ENCODE measurements at regions not wholly inside any gene's neighbourhood (a gene's known extent, or its start where the extent isn't known, plus 50 kb on each side); places are given as distances from the start of the nearest gene placed in this dataset.
"Not testable (repeated sequence)": the region's sequence is repeated elsewhere in the genome, so short reads cannot be mapped to it uniquely, and the experiment has no call there.

- DNase-seq (ENCODE audit: low spot score): no peak
Observed at GRCh38 chr20:29763821-29764511, 1493.5 kb upstream of the DEFB115 start.

GRCh38 chr20:29764922-29765610 lies 1492.4 kb upstream of the DEFB115 start:
- DNase-seq (ENCODE audit: low spot score): peak; percentile 17

DNA sequence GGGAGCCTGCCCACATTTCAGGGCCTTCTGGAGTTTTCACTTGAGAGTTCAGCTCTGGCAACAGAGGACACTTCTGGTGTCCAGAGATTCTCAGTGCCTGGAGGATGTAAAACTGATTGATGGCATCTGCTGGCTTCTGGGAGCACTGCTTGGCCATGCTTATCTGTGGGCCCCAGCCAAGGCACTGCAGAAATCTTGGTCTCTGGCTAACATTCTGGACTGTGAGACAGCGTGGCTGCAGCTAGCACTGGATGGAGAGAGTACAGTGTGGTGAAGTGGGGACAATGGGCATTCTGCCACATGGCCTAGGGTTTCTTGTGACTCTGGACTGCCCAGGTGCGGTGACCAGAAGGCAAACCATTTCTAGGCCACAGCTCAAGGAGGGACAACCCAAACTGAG lies 1479.4 kb upstream of the DEFB115 start:
- not testable (repeated sequence) for DNase-seq (ENCODE audit: low spot score)

DNA sequence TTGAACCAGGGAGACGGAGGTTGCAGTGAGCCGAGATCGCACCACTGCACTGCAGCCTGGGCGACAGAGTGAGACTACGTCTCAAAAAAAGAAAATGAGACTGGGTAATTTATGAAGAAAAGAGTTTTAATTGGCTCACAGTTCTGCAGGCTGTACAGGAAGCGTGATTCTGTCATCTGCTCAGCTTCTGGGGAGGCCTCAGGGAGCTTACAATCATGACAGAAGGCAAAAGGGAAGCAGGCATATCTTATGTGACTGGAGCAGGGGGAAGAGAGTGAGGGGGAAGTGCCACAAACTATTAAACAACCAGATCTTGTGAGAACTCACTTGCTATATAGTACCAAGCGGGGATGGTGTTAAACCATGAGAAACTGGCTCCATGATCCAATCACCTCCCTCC lies 1476.2 kb upstream of the DEFB115 start:
- not testable (repeated sequence) for DNase-seq (ENCODE audit: low spot score)

- not testable (repeated sequence) for DNase-seq (ENCODE audit: low spot score)
Observed at GRCh38 chr20:29781891-29782290, 1475.6 kb upstream of the DEFB115 start.

GRCh38 chr20:29787456-29787855 lies 1470.0 kb upstream of the DEFB115 start:
- not testable (repeated sequence) for DNase-seq (ENCODE audit: low spot score)

- DNase-seq (ENCODE audit: low spot score): no peak
Observed at GRCh38 chr20:29790510-29790909, 1467.0 kb upstream of the DEFB115 start.

DNA sequence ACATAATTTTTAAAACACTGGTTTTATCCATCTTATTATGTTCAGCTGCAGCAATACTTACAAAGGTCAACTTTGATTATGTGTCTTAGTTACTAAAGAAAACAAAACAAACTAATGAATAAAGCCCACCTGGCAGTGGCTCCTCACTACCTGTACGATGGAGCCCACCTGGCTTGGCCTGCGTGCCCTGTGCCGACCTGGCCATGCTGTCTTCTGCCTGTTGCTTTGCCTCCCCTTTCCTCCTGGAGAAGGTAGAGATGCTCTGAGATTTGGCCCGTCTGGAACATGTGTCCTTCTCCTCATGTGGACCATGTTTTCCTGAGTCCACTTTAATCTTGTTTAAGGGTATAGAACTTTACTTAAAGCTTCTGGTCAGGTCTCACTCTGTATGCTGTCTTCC lies 1426.0 kb upstream of the DEFB115 start:
- DNase-seq (ENCODE audit: low spot score): not testable (repeated sequence)

GRCh38 chr20:29868014-29868413 lies 1389.5 kb upstream of the DEFB115 start:
- DNase-seq (ENCODE audit: low spot score): not testable (repeated sequence)

GRCh38 chr20:29868688-29869087 lies 1388.8 kb upstream of the DEFB115 start:
- not testable (repeated sequence) for DNase-seq (ENCODE audit: low spot score)

GRCh38 chr20:29871816-29872215 lies 1385.6 kb upstream of the DEFB115 start:
- not testable (repeated sequence) for DNase-seq (ENCODE audit: low spot score)

GRCh38 chr20:29873946-29874345 lies 1383.5 kb upstream of the DEFB115 start:
- no peak for DNase-seq (ENCODE audit: low spot score)

- DNase-seq (ENCODE audit: low spot score): no peak
Observed at GRCh38 chr20:29874476-29875202, 1382.8 kb upstream of the DEFB115 start.

GRCh38 chr20:29875321-29876083 lies 1382.0 kb upstream of the DEFB115 start:
- DNase-seq (ENCODE audit: low spot score): not testable (repeated sequence)

DNA sequence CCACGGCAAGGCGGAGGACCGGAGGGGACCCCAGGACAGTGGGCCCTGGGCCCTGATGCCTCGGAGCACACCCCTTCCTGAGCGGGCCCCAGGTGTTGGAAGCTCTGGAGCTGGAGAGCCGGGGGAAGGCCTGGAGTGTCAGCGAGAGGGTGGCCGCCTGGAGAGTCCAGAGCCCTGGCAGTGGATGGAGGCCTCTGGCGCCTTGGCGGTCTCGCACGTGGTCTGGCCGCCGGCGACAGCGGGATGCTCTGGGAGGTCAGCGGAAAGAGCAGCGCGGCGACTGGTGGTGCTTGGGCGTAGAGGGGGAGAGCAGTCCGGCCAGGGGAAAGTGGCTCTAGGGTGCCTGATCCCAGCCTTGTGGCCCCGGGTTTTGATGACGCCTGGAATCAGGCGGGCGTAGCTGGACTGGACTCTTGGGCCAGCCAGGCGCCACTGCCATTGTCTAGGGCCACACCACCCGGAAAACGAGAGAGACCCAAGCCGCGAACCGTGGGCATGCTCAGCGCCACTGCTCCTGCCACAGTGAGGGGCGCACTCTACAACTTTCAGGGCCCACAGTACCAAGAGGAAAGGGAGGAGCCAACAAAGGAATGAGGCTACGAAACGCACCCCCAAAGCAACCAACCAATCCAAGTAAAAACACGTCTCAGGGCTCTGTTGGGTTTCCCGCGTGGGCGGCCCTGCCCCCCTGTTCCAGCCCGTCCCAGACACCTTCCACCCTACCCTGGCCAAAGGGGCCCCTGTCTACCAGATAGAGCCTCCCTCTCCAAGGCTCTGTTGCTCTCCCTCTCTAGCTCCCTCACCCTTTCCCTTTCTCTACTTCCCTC lies 1381.2 kb upstream of the DEFB115 start:
- not testable (repeated sequence) for DNase-seq (ENCODE audit: low spot score)

DNA sequence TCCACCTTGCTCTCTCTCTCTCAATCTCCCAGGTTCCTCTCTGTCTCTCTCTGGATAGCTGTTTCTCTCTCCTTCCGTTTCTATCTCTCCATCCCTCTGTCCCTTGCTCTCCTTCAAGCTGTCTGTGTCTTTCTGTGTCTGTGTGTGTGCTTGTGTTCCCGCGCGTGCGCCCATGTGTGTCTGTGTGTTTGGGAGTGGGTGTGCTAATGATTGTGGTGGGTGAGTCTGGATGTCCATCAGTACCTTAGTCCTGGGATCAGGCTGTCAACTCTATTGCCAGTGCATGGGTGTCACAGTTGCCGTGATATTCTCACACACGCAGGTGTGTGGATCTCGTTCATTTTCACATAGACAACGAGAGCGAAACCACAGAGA lies 1380.6 kb upstream of the DEFB115 start:
- no peak for DNase-seq (ENCODE audit: low spot score)

GRCh38 chr20:29877411-29878280 lies 1379.8 kb upstream of the DEFB115 start:
- DNase-seq (ENCODE audit: low spot score): not testable (repeated sequence)

- DNase-seq (ENCODE audit: low spot score): no peak
Observed at GRCh38 chr20:29878281-29878741, 1379.2 kb upstream of the DEFB115 start.

DNA sequence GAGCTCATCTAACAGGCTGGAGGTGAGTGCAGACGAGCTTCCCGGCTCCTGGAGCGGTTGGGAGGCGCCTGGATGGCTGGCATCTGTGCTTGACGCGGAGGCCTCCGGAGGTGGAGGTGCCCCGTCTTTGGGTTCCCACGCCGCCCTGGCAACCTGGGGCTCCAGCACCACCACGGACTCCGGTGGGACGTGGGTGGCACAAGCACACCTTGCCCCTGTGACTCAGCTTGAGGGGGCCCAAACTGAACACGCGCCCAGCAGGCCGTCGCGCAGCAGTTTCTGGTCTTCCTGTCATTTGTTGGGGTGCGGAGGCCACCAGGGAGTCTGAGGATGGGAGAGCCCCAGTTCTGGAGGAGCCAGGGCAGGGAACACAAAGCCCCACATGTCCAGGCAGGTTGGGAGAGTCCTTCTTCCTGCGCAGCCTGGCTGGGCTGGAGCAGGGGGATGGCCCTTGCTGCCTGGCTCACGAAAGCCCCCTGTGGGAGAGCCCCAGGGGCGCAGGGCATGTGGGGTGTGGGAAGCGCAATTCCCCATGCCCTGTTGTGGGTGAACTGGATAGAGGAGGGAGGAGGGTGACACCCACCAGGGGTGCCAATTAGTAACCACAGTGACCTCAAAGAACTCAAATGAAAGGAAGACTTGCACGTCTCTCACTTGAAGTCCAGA lies 1378.6 kb upstream of the DEFB115 start:
- no peak for DNase-seq (ENCODE audit: low spot score)

DNA sequence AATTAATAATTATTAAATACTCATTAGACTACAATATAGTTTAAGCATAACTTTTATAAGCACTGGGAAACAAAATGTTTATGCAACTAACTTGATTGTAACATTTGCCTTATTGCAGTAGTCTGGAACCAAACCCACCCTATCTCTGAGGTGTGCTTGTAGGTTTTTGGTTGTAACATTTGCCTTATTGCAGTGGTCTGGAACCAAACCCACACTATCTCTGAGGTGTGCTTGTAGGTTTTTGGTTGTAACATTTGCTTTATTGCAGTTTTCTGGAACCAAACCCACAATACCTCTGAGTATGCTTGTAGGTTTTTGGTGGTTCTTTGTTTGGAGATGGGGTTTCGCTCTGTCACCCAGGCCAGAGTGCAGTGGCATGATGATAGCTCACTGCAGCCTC lies 1376.4 kb upstream of the DEFB115 start:
- not testable (repeated sequence) for DNase-seq (ENCODE audit: low spot score)

Measured in RKO (cell line).